Fibroblast of lung (primary cell): ENCODE measurements at regions not wholly inside any gene's neighbourhood (a gene's known extent, or its start where the extent isn't known, plus 50 kb on each side); places are given as distances from the start of the nearest gene placed in this dataset.

Source experiments
- EZH2 ChIP-seq: IDR thresholded peaks from 2 replicates; pipeline ENCODE4 v1.5.1; 2012; ENCODE audit warnings: low read length, control low read depth, mild to moderate bottlenecking; ENCODE audit errors: missing control alignments
- TF ChIP-seq, protein P1 (sequence below), 2 donors: IDR thresholded peaks in 1 of 2; conservative IDR thresholded peaks in 1 of 2; 1 replicate in 1 of 2; 2 replicates in 1 of 2; pipeline ENCODE4 v1.5.1; 2011 to 2012; ENCODE audit warnings: low read length in 2 of 2, control low read depth in 1 of 2, inconsistent platforms in 1 of 2, low read depth in 1 of 2, mild to moderate bottlenecking in 1 of 2

DNA sequence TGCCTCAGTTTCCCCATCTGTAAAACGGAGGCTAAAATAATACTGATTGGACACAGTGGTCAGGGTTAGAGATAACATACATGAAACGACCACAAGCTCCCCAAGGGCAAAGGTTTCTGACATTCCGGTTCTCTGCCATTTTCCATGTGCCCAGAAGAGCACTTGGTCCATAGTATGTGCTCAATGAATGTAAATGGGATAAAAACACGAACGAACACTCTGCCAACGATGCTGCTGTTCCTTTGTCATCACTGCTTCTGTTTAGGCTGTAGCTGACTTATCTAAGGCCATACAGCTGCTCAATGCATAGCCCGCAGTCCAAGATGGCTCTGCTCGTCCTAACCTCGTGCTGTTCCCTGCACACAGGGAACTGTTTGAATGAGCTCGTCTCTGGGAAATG lies 102.0 kb downstream of the RMI2 start:
- TF ChIP-seq, protein P1, sequence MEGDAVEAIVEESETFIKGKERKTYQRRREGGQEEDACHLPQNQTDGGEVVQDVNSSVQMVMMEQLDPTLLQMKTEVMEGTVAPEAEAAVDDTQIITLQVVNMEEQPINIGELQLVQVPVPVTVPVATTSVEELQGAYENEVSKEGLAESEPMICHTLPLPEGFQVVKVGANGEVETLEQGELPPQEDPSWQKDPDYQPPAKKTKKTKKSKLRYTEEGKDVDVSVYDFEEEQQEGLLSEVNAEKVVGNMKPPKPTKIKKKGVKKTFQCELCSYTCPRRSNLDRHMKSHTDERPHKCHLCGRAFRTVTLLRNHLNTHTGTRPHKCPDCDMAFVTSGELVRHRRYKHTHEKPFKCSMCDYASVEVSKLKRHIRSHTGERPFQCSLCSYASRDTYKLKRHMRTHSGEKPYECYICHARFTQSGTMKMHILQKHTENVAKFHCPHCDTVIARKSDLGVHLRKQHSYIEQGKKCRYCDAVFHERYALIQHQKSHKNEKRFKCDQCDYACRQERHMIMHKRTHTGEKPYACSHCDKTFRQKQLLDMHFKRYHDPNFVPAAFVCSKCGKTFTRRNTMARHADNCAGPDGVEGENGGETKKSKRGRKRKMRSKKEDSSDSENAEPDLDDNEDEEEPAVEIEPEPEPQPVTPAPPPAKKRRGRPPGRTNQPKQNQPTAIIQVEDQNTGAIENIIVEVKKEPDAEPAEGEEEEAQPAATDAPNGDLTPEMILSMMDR (conservative IDR thresholded peaks at IDR 0.05 in 1 of 2, IDR thresholded peaks at IDR 0.05 in 1 of 2; ENCODE audit: low read depth in 1 of 2, low read length in 2 of 2), result no peak
- no peak for TF ChIP-seq EZH2
